ENCODE measurements at regions not wholly inside any gene's neighbourhood (a gene's known extent, or its start where the extent isn't known, plus 50 kb on each side); places are given as distances from the start of the nearest gene placed in this dataset.

- TF ChIP-seq RAD21 (IDR thresholded peaks at IDR 0.05; ENCODE audit: low read depth) (no peak), ZBTB7A (IDR thresholded peaks at IDR 0.05; ENCODE audit: low read depth) (no peak), TCF12 (IDR thresholded peaks at IDR 0.05; ENCODE audit: low read depth) (no peak), MAX (IDR thresholded peaks at IDR 0.05) (no peak), FOXM1 (IDR thresholded peaks at IDR 0.05; ENCODE audit: borderline replicate concordance, low read depth) (no peak), YY1 (IDR thresholded peaks at IDR 0.05; ENCODE audit: low read depth) (no peak), EGR1 (IDR thresholded peaks at IDR 0.05) (no peak), CEBPB (IDR thresholded peaks at IDR 0.05) (no peak), TAF1 (IDR thresholded peaks at IDR 0.05; ENCODE audit: low read depth) (no peak), NFIC (IDR thresholded peaks at IDR 0.05) (no peak)
- TF ChIP-seq, protein P1, sequence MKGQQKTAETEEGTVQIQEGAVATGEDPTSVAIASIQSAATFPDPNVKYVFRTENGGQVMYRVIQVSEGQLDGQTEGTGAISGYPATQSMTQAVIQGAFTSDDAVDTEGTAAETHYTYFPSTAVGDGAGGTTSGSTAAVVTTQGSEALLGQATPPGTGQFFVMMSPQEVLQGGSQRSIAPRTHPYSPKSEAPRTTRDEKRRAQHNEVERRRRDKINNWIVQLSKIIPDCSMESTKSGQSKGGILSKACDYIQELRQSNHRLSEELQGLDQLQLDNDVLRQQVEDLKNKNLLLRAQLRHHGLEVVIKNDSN (IDR thresholded peaks at IDR 0.05) = no peak
- TF ChIP-seq, protein P2, sequence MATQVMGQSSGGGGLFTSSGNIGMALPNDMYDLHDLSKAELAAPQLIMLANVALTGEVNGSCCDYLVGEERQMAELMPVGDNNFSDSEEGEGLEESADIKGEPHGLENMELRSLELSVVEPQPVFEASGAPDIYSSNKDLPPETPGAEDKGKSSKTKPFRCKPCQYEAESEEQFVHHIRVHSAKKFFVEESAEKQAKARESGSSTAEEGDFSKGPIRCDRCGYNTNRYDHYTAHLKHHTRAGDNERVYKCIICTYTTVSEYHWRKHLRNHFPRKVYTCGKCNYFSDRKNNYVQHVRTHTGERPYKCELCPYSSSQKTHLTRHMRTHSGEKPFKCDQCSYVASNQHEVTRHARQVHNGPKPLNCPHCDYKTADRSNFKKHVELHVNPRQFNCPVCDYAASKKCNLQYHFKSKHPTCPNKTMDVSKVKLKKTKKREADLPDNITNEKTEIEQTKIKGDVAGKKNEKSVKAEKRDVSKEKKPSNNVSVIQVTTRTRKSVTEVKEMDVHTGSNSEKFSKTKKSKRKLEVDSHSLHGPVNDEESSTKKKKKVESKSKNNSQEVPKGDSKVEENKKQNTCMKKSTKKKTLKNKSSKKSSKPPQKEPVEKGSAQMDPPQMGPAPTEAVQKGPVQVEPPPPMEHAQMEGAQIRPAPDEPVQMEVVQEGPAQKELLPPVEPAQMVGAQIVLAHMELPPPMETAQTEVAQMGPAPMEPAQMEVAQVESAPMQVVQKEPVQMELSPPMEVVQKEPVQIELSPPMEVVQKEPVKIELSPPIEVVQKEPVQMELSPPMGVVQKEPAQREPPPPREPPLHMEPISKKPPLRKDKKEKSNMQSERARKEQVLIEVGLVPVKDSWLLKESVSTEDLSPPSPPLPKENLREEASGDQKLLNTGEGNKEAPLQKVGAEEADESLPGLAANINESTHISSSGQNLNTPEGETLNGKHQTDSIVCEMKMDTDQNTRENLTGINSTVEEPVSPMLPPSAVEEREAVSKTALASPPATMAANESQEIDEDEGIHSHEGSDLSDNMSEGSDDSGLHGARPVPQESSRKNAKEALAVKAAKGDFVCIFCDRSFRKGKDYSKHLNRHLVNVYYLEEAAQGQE (IDR thresholded peaks at IDR 0.05; ENCODE audit: low read depth) = no peak
Measured at GRCh38 chr2:56118474-56118873, 65.3 kb upstream of the CCDC85A start.
